Stomach (tissue), 4 donors: ENCODE measurements at regions not wholly inside any gene's neighbourhood (a gene's known extent, or its start where the extent isn't known, plus 50 kb on each side); places are given as distances from the start of the nearest gene placed in this dataset.

Experiments used
- EP300 ChIP-seq: sonication (generic); formaldehyde crosslinking; IDR thresholded peaks from one replicate; pipeline ENCODE4 v1.6.1; 2017; ENCODE audit warnings: antibody characterized with exemption
- POLR2A ChIP-seq, 4 donors: fragments of 450-650 bp; IDR thresholded peaks; one replicate each; pipeline ENCODE4 v1.6.1; 2016; ENCODE audit warnings: antibody characterized with exemption in 4 of 4, control low read depth in 2 of 4, mild to moderate bottlenecking in 1 of 4, moderate library complexity in 1 of 4
- POLR2AphosphoS5 ChIP-seq, 3 donors: sonication (generic); formaldehyde crosslinking; IDR thresholded peaks; one replicate each; pipeline ENCODE4 v1.6.1; 2016; ENCODE audit warnings: antibody characterized with exemption in 3 of 3
- TF ChIP-seq, protein P1 (sequence below), 7 experiments: fragments of 450-650 bp in 4 of 7; fragments of 200-600 bp in 3 of 7; sonication (generic) in 3 of 7; IDR thresholded peaks; one replicate each; pipeline ENCODE4 v1.5.1; 2016 to 2019; ENCODE audit warnings: antibody characterized with exemption in 7 of 7, control low read depth in 2 of 7, mild to moderate bottlenecking in 1 of 7

DNA sequence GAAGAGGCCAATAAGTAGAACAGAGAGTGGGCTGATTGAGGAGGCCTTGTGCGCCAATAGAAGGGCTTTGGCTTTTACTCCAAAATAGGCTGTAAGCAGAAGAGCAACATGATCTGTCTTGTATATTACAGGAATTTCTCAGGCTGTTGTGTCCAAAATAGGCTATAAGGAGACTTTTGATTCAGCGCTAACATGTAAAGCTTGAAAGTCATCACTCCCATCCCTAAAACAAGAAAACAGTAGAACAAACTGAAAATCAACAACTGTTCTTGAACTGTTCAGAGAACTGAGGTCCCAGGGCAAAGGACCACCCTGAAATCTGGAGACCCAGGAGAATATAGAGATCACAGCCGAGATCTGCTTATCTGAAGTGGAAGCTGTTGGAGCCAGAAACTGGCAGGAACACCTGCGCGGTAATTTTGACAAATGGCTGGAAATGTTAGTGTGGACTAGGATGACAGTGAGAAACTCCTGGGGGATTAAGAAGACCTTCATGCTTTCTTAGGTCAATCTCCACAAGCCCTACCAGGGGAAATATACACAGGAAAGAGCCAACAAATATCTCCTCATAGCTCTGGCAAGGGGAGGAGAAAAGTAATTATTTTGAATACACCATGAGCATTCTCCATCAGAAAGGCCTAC, 258.6 kb downstream of the RBM43 start:
- no peak for TF ChIP-seq POLR2A (IDR thresholded peaks at IDR 0.05)
- TF ChIP-seq, protein P1, sequence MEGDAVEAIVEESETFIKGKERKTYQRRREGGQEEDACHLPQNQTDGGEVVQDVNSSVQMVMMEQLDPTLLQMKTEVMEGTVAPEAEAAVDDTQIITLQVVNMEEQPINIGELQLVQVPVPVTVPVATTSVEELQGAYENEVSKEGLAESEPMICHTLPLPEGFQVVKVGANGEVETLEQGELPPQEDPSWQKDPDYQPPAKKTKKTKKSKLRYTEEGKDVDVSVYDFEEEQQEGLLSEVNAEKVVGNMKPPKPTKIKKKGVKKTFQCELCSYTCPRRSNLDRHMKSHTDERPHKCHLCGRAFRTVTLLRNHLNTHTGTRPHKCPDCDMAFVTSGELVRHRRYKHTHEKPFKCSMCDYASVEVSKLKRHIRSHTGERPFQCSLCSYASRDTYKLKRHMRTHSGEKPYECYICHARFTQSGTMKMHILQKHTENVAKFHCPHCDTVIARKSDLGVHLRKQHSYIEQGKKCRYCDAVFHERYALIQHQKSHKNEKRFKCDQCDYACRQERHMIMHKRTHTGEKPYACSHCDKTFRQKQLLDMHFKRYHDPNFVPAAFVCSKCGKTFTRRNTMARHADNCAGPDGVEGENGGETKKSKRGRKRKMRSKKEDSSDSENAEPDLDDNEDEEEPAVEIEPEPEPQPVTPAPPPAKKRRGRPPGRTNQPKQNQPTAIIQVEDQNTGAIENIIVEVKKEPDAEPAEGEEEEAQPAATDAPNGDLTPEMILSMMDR (IDR thresholded peaks at IDR 0.05) = no peak
- no peak for TF ChIP-seq POLR2AphosphoS5 (IDR thresholded peaks at IDR 0.05)
- TF ChIP-seq EP300 = no peak
